GM19395 (cell line): ENCODE measurements at regions not wholly inside any gene's neighbourhood (a gene's known extent, or its start where the extent isn't known, plus 50 kb on each side); places are given as distances from the start of the nearest gene placed in this dataset.
"Not testable (repeated sequence)": the region's sequence is repeated elsewhere in the genome, so short reads cannot be mapped to it uniquely, and the experiment has no call there.

Experiments
- ATAC-seq: cut with Tn5 transposase; IDR thresholded peaks from one replicate; pipeline ENCODE4 v1.9.1; 2021; ENCODE audit warnings: mild to moderate bottlenecking, moderate library complexity; ENCODE audit not compliant: unreplicated experiment

DNA sequence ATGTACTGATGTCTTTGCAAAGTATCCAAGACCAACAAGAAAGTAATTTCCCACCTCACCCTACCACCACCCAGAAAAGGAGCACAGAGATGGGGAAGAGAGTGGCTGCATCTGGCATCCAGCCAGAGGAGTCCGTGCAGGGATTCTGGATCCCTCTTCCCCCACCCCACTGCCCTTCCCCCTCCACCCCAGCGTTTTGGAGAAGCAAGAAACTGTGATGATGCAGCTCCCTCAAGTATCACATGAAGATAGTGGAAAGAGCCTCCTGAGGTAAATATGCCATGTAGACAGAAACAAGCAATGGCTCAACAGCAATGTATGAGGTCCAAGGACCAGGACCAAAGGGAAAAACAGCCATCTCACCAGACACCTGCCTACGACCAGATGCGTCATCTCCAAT lies 153.8 kb downstream of the DEPDC1B start:
- no peak for ATAC-seq

DNA sequence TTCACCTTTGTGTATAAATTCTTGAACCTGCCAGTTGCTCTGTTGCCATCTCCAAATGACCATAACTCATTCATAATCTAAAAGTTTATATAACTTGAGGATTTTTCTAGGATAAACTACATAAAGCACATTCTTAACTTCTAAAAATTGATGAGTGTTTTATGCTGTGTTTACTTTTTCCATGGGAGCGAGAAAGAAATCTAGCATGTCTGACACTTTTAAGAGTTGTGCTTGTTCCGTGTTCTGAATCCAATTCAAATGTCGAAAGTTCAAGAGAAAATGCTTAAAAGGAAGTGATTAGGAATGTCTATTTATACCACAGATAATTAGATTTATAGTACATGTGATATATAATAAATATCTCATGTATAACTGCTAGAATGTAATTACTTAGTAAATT lies 154.4 kb downstream of the DEPDC1B start:
- ATAC-seq: no peak

DNA sequence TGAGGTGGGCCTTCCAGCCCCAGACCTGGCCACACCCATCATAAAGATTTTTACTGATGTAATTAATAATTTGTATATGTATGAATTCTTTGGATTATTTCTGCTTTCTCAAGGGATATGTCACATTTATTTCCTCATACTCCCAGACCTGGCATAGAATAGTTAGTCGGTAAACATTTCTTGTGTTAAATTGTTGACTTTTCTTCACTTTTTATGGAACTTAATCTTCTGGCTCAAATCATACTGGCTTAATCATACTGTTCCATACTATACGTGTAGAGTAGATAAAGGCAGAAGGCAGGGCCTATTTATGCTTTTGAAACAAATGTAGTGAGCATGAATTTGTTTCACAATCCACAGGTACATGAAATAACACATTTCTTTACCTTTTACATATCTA lies 155.8 kb downstream of the DEPDC1B start:
- ATAC-seq: no peak

DNA sequence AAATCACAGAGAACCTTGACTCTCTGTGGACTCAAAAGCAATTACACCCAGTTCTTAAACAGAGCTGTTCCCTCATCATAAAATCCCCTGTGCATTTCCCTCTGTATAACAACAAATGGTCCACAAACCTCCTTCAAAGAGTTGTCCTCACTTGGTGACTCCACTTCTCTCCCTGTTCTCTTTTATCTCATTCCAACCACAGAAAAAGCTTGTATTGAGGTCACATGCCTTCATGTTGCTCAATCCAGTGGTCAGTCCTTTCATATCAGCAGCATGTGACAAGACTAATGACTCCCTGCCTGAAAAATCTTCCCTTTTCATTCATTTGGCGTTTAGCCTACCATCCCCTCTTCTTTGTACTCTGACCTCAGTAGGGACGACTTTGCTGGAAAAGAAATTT lies 158.0 kb downstream of the DEPDC1B start:
- peak; percentile 30 for ATAC-seq

DNA sequence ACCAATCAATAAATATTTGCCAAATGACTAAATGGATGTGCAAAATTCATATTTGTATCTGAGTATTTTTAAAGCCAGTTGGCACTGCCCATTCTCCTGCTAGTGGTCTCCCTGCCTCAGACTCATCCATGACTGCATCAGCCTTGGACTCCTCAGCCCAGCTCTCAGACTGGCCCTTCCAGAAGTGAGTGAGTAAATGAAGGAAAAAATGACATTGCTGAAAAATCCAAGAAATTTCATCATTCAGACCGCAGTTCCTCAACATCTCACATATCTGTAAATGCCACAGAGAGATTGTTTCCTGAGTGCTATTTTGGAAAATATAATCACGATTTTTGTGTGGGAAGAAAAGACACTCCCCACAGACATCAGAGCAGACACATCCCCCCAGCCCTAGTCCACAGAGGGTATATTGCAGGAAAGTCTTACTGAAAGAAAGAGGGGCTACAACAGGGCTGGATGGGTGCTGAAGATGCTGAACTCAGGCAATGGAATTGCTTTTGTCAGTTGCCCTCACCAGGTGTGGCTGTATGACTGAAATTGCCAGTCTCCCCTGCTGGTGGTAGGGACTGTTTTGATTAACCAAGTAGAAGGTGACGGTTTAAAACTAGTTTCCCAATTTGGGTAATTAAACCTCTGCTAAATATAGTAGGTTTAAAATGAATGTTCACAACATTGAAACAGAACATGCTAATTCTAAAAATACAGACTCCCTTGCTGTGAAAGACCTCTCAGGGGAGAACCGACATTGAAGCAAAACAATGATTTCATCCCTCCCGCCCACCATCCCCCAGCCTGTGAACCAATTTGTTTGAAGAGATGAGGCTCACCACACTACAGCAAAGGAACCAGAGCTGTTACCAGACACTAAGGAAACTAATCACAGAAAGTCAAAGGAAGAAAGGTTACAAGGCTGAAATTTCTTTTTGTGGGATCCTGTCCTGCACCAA lies 158.8 kb downstream of the DEPDC1B start:
- peak; percentile 90 for ATAC-seq

DNA sequence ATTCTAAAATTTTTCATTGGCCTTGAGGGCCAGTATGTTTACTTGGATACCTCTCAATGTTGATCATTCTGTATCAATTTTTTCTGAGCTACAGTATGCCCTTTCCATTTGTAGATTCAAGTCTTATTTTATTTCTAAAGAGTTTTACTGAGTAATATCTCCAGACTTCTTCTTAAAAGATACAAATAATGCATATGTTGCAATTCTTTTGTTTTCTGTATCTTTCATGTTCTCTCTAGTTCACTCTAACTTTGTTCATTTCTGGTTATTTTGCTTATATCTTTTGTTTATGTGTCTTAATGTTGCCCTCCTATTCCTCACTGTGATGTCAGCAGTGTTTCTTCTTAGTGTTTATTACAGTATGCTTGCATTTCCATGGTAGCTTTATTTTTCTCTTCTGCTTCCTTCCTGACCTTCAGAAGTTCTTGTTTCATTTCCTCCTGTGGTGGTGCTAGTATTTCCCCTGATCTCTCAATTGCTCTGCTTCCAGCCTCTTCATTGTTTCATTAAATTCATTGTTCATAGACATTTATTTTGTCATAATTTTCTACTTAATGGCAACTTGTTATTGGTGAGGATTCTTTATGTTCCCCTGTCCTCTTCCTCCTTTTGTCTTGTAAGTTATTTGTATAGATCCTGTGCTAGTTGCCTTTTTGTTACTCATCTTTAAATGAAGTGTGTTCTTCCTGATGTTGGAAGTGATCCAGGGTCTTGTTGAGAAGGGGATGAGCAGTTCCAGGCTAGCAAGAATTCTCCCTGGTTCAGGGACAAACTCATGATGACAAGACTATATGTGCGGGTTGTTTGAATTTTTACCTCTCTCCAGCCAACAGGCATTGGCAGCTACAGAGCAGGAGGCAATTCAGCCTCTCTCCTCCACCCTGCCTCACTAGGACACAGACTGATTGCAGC lies 160.8 kb downstream of the DEPDC1B start:
- no peak for ATAC-seq

DNA sequence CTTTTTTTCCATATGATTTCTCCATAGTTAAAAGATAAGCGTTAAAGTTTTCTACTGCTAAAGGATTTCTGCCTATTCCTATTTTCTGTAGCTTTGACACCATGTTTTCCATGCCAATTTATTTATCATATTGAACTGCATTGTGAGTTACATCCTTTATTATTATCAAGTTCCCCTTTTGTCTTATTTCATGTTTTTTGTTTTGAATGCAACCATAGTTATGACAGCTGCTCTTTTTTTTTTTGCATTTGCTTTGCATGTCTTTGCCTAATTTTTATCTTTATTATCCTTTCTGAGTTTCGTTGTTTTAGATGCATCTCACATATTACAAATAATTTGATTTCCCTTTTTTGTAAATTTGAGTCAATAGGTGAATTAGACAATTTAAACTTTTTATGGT lies 161.5 kb downstream of the DEPDC1B start:
- no peak for ATAC-seq

DNA sequence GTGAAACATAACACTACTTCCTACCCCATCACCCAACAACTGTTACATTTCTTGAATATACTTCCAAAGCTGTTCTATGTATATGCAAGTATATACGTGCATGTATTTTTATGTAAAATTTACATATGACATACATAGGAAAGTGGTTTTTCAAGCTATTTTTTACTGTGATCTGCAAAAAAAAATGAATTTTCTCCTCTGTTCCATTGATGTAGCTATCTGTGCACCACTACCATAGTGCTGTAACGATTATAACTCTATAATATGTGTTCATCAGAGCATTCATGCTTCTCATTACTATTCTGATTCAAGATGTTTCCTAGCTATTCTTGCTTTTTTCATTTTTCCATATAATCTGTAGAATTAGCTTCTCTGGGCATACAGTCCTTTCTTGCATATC lies 164.0 kb downstream of the DEPDC1B start:
- ATAC-seq: no peak

DNA sequence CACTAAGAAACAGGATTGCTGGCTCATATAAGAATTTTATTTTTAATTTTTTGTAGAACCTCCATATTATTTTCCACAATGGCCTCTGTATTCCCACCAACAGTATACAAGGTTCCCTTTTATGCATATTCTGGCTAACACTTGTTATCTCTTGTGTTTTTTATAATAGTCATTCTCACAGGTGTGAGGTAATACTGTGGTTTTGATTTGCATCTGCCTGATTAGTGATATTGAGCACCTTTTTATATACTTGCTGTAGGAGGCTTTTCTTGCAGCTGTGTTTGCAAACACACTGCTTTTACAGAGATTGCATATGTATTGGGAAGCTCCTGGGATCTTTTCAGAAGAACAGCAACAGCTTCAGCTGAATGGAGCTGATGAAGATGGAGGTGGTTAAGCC lies 164.8 kb downstream of the DEPDC1B start:
- no peak for ATAC-seq

DNA sequence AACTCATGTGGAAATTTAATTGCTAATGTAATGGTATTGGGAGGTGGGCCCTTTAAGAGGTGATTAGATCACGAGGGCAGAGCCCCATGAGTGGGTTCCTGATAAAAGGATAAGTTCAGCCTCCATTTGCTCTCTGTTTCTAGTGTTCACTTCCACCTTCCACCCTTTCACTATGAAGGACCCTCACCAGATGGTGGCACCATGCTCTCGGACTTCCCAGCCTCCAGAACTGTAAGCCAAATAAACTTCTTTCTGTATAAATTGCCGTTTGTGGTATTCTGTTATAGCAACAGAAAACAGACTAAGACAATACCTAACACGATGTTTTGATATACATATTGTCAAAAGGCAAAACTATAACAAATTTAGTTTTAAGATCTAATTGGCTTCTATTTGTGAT lies 166.2 kb downstream of the DEPDC1B start:
- no peak for ATAC-seq

DNA sequence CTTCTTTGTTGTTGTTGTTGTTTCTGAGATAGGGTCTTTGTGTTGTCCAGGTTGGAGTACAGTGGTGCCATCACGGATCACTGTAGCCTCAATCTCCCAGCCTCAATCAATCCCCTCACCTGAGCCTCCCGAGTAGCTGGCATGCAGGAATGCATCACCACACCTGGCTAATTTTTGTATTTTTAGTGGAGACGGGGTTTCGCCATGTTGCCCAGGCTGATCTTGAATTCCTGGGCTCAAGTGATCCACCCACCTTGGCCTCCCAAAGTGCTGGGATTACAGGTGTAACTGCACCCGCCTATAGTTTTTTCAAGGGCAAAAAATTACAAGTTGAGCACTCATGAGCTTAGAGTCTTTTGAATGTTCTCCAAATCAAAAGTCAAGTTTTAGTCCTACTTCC lies 167.2 kb downstream of the DEPDC1B start:
- ATAC-seq: not testable (repeated sequence)

DNA sequence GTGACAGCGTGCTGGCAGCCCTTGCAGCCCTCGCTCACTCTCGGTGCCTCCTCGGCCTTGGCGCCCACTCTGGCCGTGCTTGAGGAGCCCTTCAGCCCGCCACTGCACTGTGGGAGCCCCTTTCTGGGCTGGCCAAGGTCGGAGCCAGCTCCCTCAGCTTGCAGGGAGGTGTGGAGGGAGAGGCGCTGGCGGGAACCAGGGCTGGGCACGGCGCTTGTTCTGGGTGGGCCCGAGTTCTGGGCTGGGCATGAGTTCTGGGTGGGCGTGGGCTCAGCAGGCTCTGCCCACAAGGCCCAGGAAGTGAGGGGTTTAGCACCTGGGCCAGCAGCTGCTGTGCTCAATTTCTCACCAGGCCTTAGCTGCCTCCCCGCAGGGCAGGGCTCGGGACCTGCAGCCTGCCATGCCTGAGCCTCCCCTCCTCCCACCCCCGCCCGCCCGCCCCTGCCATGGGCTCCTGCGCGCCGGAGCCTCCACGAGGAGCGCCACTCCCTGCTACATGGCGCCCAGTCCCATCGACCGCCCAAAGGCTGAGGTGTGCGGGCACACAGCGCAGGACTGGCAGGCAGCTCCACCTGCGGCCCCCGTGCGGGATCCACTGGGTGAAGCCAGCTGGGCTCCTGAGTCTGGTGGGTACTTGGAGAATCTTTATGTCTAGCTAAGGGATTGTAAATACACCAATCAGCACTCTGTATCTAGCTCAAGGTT lies 169.7 kb downstream of the DEPDC1B start:
- not testable (repeated sequence) for ATAC-seq

DNA sequence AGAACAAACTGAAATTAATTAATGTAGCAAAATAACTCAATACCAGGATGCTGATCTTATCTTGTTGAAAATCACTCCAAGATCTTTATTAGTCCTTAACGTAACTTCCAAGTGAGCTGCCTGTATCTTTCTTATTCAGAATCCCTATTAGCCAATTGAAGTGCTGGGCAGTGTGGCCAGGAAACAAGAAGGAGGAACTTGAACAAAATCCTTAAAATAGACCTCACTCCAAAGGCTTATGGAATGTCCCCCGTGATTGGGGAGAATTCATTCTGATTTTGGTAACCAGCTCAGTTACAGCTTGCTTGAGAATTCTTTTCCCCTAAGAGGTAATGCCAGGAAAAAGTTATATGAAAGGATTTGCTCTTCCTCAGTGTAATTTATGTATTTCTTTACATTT lies 171.0 kb downstream of the DEPDC1B start:
- no peak for ATAC-seq

DNA sequence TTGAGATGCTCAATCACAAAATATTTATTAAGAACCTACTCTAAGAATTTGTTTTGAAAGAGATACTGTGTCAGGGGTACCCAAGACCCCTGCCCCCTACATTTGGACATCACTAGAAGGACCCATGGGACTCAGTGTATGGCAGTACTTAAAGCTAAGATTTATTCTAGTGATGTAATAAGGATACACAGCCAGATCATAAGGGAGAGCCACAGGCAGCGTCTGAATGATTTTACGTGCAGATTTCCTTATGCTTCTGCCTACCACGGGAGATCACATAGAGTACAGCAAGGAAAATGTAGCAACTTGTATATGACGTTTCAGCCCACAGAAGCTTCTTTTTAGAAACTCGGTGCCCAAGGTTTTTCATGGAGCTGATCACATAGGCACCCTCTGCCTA lies 172.9 kb downstream of the DEPDC1B start:
- no peak for ATAC-seq

DNA sequence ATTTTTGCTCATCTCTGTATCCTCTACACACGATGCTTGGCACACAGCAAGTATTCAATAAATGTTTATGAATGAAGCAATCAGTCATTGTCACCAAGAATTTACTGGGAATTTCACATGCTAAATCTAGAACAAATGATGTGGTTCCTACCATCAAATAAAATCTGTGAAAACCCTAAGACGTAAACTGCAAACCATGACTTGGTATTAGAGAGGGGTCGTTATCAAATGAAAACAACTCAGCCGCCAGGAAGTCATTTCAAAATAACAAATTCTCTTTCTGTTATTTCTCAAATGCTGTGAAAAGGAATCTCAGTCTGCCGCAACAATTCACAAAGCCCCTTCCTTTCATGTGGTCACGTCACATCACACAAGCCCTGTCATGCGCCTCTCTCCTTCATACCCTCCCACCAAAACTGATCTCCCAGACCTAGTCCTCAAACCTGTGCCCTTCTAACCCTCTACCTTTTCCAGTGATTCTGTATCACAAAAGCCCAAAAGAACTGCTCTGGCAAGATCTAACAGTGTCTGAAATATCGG lies 173.6 kb downstream of the DEPDC1B start:
- no peak for ATAC-seq

DNA sequence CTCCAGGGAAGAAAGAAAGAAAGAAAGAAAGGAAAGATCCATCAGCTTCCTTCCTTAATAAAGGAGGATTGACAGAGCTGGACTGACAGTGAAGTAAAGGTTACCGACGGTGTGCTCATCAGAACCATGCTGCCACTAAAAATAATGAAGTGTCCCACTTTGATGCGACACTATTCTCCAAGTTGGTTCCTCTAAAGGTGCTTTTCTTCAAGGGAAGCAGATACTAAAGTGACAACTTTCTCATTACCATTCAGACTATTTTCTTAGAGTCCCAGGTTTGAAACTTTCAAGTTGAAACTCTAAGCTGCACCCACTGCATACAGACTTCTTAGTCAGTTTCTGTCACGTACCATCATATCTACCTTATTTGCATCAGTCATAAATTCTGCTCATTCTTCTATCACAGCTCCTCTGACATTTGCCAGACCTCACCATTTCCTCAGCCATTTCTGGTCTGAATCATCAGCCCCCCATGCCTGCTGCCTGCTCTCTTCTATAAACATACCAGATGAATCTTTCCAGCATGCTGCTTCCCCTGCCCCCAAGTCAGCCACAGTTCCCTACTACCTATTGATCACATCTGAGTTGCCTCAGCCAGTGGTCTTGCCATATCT lies 177.6 kb downstream of the DEPDC1B start:
- peak; percentile 89 for ATAC-seq

DNA sequence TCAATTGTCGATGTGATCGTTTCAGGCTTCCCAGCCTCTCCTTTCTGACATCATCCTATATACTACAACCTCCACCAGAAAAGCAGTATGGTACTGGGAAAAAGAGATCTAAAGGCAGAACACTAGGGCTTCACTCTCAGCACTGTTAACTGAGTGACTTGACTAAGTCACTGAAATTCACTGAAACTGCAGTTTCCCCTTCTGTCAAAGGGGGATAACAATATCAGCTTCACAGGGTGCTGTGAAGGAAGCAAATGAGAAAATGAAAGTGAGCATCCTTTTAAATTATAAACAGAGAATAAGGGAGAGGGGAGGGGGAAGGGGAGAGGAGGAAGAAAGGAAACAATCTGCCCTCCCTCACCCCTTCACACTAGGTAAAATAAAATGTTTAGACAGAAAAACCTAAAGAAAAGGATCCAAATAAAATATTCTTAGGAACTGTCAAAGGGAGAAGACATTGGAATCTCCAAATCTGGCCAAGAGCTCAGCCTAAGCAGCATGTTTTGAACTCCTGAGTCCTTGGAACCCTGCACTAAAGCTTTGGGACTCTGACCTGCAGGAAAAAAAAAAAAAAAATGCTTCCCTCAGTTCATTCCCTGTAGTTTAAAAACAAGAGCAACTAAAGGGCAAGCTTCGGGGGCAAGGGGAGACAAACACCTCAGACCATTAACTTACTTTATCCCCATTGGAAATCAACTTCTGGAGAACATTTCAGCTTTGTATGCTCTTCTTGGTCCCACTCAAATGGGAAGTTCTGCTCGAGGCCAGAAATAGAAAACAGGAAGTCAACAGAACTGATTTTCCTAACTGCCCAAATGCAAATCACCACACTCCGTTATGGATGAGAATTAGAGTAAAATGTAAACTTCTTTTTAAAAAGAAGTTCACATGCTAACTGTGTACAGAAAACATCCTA lies 178.3 kb downstream of the DEPDC1B start:
- peak; percentile 58 for ATAC-seq

DNA sequence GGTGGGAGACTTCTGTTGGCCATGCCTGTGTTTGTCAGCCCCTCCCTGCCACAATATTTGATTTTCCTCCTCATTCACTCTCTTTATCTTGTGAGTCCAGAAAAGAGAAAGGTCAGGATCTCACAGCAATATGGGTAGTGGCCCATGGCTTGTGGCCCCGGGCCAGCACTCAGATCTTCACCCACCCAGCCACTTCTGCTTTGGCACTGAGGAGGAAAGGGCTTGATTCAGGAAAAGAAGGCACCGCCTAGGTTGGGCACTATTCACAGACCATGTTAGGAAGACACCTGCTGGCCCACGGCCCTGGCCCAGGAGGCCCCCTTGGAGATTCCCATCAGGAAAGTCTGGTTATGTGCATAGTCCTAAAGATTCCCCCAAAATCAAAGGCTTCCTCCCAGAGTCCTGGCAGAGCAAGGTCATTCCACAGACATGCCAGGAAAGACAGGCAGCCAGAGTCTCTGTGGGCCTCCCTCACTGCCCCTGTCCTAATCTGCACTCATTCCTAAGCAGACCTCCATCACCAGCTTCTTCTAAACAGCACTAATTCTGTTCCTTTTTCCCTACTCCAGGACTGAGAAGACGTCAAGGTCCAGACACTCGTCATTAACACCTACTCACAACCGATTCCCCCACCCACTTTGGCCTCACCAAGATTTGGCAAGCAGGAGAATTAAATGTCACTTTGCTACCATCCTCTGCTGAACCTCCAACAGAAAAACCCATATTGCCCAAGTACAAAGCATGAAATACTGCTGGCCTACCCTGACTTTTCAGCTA lies 179.3 kb downstream of the DEPDC1B start:
- ATAC-seq: no peak

DNA sequence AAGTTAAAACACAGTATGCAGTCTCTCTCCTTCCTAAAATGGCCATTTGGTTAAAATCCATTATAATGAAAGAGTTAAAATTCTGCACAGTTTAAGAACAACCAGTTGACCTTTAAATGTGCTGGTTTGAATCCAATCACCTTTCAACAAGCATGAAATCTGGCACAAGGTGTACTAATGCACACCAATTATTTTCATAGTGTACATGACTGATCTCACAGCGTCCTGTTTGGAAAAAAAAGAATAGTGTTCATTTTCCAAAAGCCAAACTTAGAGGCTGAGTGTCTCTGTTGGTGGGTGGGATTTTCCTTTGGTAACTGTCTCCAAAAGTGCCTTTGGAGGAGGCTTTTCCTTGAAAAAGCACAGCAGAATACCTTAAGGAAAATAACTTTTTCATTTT lies 180.6 kb downstream of the DEPDC1B start:
- no peak for ATAC-seq
